ENCODE measurements at regions not wholly inside any gene's neighbourhood (a gene's known extent, or its start where the extent isn't known, plus 50 kb on each side); places are given as distances from the start of the nearest gene placed in this dataset.
A peak's percentile ranks its signal among the peaks of the same experiment; 100 is the strongest.

DNA sequence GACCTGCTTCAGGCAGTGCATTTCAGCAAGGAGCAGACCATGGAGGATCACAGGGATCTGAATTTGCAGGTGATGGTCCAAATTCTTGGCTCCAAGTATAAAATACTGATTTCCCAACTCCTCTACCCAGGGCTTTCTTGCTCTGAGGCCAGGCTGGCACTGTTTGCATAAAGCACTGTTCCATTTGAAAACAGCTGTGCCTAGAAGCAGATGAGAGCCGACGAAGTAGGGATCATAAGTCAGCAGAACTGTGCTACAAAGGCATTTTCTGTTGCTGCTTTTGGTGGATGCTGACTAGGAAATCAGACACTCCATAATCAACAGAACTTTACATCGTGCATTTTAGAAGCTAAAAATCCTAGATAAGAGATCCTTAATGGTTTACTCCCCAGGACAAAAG lies 126.4 kb downstream of the MAT2B start:
- H3K4me3 ChIP-seq (ENCODE audit: low read depth, low read length), result no peak overlapping the region

DNA sequence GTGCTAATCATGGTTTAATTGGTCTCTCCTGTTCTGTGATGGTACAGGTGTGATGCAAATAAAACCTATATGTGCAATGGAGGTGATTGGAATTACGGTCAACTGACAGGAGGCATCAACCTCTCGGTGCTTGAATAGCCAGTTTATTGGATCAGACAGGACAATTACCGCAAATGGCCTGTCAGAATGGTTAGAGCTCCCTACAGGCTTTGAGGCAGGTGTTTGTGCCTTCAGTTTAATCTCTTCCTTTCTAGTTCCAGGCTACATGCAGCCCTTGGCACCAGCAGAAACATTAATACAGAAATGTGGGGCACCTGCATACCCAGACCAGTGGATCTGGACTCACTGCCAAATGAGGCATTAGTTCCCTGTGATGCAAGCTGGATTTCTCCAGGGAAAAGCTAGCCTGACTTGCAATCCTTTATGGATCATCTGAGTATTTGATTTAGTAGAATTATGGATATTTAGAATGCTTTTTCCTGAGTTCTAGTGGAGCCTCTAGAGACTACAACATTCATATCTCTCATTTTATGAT lies 128.6 kb downstream of the MAT2B start:
- TF ChIP-seq, protein P1, sequence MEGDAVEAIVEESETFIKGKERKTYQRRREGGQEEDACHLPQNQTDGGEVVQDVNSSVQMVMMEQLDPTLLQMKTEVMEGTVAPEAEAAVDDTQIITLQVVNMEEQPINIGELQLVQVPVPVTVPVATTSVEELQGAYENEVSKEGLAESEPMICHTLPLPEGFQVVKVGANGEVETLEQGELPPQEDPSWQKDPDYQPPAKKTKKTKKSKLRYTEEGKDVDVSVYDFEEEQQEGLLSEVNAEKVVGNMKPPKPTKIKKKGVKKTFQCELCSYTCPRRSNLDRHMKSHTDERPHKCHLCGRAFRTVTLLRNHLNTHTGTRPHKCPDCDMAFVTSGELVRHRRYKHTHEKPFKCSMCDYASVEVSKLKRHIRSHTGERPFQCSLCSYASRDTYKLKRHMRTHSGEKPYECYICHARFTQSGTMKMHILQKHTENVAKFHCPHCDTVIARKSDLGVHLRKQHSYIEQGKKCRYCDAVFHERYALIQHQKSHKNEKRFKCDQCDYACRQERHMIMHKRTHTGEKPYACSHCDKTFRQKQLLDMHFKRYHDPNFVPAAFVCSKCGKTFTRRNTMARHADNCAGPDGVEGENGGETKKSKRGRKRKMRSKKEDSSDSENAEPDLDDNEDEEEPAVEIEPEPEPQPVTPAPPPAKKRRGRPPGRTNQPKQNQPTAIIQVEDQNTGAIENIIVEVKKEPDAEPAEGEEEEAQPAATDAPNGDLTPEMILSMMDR (IDR thresholded peaks at IDR 0.05; ENCODE audit: control insufficient read depth, extremely low read depth, insufficient read depth), result no peak
- H3K4me3 ChIP-seq (ENCODE audit: low read depth, low read length), result no peak overlapping the region
- DNase-seq (ENCODE audit: low read depth), result no peak

More for the DNA sequence above, 126.4 kb downstream of the MAT2B start:
- no peak for DNase-seq (ENCODE audit: low read depth)
- TF ChIP-seq, protein P1 (IDR thresholded peaks at IDR 0.05; ENCODE audit: control insufficient read depth, extremely low read depth, insufficient read depth), result no peak

GRCh38 chr5:163635631-163636030 lies 130.2 kb downstream of the MAT2B start:
- DNase-seq (ENCODE audit: low read depth), result no peak
- TF ChIP-seq, protein P1 (IDR thresholded peaks at IDR 0.05; ENCODE audit: control insufficient read depth, extremely low read depth, insufficient read depth), result no peak
- H3K4me3 ChIP-seq (ENCODE audit: low read depth, low read length), result no peak overlapping the region

DNA sequence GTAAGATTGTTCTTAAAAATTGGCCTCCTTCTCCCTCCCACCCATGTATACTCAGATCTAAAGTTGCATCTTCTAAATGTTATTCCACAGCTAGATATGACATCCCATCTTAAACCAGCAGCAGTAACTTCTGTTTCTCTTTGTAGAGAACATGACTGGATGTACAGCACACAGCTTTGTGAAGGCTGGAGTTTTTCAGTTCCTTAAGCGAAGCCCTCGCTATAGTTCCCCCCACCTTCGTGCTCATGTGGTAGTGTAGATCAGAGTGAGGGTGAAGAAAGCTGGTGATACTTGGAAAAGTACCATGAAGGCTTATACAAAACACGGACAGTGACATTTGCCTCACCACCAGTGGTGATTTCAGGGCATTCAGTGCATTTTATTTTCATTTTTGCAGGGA lies 137.5 kb downstream of the MAT2B start:
- no peak overlapping the region for H3K4me3 ChIP-seq (ENCODE audit: low read depth, low read length)
- TF ChIP-seq, protein P1 (IDR thresholded peaks at IDR 0.05; ENCODE audit: control insufficient read depth, extremely low read depth, insufficient read depth), result no peak

DNA sequence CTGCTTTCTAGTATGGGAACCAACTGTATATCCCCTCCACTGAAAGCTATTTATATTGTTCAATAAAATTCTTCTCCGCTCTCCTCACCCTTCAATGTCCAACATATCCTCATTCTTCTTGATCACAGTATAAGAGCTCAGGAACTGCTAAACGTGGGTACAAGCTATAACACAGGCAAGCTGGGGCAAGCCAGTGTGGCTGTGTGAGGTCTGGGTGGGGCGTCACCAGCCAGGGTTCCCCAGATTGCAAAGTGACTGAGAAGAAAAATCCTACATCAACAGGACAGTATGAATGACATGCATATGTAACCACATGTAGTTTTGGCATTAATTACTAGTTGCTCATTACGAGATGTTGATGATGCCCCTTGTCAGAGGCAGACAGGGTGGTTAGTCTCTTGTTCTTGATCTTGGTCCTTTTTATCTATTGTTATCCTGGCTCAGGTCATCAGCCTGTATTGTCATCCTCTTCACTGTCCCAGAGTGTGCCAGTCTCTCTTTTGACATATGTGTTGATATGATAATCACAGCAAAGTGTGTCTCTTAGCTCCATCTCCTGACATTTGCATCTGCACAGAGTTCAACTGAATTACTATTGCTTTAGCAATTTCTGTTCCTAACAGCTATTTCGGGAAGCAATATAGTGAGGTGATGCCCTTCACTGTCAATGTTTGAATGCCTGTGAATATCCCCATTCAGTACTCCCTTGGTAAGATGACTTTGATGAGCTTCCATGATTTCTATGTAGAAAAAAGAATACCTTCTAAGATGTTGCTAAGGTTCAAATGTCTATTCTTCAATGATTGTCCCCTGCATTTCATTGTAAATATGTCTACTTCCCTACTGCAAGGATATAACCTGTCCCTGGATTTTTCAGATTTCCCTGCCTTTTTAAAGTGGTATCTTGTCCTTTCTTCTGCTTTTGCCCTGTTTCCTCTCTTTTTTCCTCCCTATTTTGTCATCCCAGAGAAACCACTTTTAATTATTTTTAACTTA lies 140.3 kb downstream of the MAT2B start:
- H3K4me3 ChIP-seq (ENCODE audit: low read depth, low read length), result no peak overlapping the region
- TF ChIP-seq, protein P1 (IDR thresholded peaks at IDR 0.05; ENCODE audit: control insufficient read depth, extremely low read depth, insufficient read depth), result no peak
- no peak for DNase-seq (ENCODE audit: low read depth)

More for the DNA sequence above, 137.5 kb downstream of the MAT2B start:
- no peak for DNase-seq (ENCODE audit: low read depth)

DNA sequence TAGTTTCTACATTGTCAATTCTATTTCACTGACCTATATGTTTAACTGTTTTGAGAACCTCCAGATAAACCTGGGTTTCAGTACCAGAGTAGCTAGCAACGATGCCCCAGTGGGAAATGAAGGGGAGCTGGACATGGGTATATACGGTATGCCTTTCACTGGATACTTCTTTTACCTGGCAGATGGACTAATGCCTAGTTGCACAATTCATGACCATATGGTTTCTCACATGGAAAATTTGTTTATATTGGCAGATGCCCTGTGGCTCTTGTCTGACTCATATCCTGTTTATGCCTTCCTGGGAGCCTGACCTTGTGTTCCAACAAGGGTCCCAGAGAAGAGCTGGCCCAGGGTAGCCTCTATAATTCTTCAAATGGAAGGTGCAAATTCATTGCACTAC lies 144.1 kb downstream of the MAT2B start:
- H3K4me3 ChIP-seq (ENCODE audit: low read depth, low read length), result no peak overlapping the region
- TF ChIP-seq, protein P1 (IDR thresholded peaks at IDR 0.05; ENCODE audit: control insufficient read depth, extremely low read depth, insufficient read depth), result no peak
- DNase-seq (ENCODE audit: low read depth), result peak; percentile 1

All from LNCaP clone FGC (cell line).